ENCODE measurements at regions not wholly inside any gene's neighbourhood (a gene's known extent, or its start where the extent isn't known, plus 50 kb on each side); places are given as distances from the start of the nearest gene placed in this dataset.
"Not testable (repeated sequence)": the region's sequence is repeated elsewhere in the genome, so short reads cannot be mapped to it uniquely, and the experiment has no call there.

DNA sequence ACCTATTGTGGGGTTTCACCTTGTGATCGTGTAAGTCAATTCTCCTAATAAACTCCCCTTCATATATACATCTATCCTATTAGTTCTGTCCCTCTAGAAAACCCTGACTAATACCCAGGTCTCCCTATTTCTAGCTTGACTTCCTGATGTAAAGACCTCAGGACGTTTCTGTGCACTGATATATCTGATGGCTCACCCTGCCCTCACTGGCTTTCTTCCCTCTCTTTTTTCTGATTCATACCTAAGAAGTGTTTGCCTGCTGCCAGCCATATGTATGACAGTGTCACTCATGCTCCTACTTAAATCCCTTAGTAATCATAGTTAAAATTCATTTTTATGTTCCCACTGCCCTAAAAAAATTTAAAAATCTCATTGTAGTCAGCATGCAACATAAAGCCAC lies 124.8 kb upstream of the CCNG1 start:
- no peaks in the 10 kb centered on the region for H3F3A ChIP-seq (ENCODE audit: insufficient read depth, low read length)
- no peaks in the 10 kb centered on the region for H3K36me3 ChIP-seq (ENCODE audit: insufficient read depth, low read length)
- H3K4me1 ChIP-seq (ENCODE audit: insufficient read depth, low read length, severe bottlenecking), result no peaks in the 10 kb centered on the region
- H3K27ac ChIP-seq (ENCODE audit: low read depth, low read length, poor library complexity, severe bottlenecking), result no peak overlapping the region
- no peak overlapping the region for H2AFZ ChIP-seq (ENCODE audit: low read length)
- no peak overlapping the region for H3K4me2 ChIP-seq (ENCODE audit: low read length)
- H3K27me3 ChIP-seq (ENCODE audit: insufficient read depth, low read length), result no peaks in the 10 kb centered on the region
- no peaks in the 10 kb centered on the region for H3K9me2 ChIP-seq (ENCODE audit: low read depth, low read length)
- no peak overlapping the region for H3K4me3 ChIP-seq (ENCODE audit: low read depth, low read length, poor library complexity, severe bottlenecking)
- no peaks in the 10 kb centered on the region for H3K9me3 ChIP-seq (ENCODE audit: low read length)
- no peaks in the 10 kb centered on the region for H4K20me1 ChIP-seq (ENCODE audit: insufficient read depth, low read length)
- H3K79me2 ChIP-seq (ENCODE audit: insufficient read depth, low read length), result no peaks in the 10 kb centered on the region
- H3K9ac ChIP-seq (ENCODE audit: low read length), result no peak overlapping the region
- TF ChIP-seq, protein P1, sequence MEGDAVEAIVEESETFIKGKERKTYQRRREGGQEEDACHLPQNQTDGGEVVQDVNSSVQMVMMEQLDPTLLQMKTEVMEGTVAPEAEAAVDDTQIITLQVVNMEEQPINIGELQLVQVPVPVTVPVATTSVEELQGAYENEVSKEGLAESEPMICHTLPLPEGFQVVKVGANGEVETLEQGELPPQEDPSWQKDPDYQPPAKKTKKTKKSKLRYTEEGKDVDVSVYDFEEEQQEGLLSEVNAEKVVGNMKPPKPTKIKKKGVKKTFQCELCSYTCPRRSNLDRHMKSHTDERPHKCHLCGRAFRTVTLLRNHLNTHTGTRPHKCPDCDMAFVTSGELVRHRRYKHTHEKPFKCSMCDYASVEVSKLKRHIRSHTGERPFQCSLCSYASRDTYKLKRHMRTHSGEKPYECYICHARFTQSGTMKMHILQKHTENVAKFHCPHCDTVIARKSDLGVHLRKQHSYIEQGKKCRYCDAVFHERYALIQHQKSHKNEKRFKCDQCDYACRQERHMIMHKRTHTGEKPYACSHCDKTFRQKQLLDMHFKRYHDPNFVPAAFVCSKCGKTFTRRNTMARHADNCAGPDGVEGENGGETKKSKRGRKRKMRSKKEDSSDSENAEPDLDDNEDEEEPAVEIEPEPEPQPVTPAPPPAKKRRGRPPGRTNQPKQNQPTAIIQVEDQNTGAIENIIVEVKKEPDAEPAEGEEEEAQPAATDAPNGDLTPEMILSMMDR (IDR thresholded peaks at IDR 0.05; ENCODE audit: low read length), result no peak
- no peak for TF ChIP-seq EZH2 (IDR thresholded peaks at IDR 0.05; ENCODE audit: borderline replicate concordance, low read length)

GRCh38 chr5:163313049-163313448 lies 124.3 kb upstream of the CCNG1 start:
- not testable (repeated sequence) for H3K27me3 ChIP-seq (ENCODE audit: insufficient read depth, low read length); H4K20me1 ChIP-seq (ENCODE audit: insufficient read depth, low read length); H3K9me3 ChIP-seq (ENCODE audit: low read length); H3K36me3 ChIP-seq (ENCODE audit: insufficient read depth, low read length); H3K4me2 ChIP-seq (ENCODE audit: low read length); H3K9me2 ChIP-seq (ENCODE audit: low read depth, low read length); H2AFZ ChIP-seq (ENCODE audit: low read length); H3K27ac ChIP-seq (ENCODE audit: low read depth, low read length, poor library complexity, severe bottlenecking); H3K4me1 ChIP-seq (ENCODE audit: insufficient read depth, low read length, severe bottlenecking); H3F3A ChIP-seq (ENCODE audit: insufficient read depth, low read length); H3K9ac ChIP-seq (ENCODE audit: low read length); H3K4me3 ChIP-seq (ENCODE audit: low read depth, low read length, poor library complexity, severe bottlenecking); H3K79me2 ChIP-seq (ENCODE audit: insufficient read depth, low read length)

GRCh38 chr5:163316374-163316773 lies 121.0 kb upstream of the CCNG1 start:
- not testable (repeated sequence) for H3K27ac ChIP-seq (ENCODE audit: low read depth, low read length, poor library complexity, severe bottlenecking); H3K79me2 ChIP-seq (ENCODE audit: insufficient read depth, low read length); H3K4me1 ChIP-seq (ENCODE audit: insufficient read depth, low read length, severe bottlenecking); H3K9me2 ChIP-seq (ENCODE audit: low read depth, low read length); H3K4me3 ChIP-seq (ENCODE audit: low read depth, low read length, poor library complexity, severe bottlenecking); H3K9ac ChIP-seq (ENCODE audit: low read length); H3F3A ChIP-seq (ENCODE audit: insufficient read depth, low read length); H3K27me3 ChIP-seq (ENCODE audit: insufficient read depth, low read length); H3K9me3 ChIP-seq (ENCODE audit: low read length); H2AFZ ChIP-seq (ENCODE audit: low read length); H3K36me3 ChIP-seq (ENCODE audit: insufficient read depth, low read length); H4K20me1 ChIP-seq (ENCODE audit: insufficient read depth, low read length); H3K4me2 ChIP-seq (ENCODE audit: low read length)

- H4K20me1 ChIP-seq (ENCODE audit: insufficient read depth, low read length), result no peaks in the 10 kb centered on the region
- no peaks in the 10 kb centered on the region for H3K9me3 ChIP-seq (ENCODE audit: low read length)
- no peaks in the 10 kb centered on the region for H3K9me2 ChIP-seq (ENCODE audit: low read depth, low read length)
- H3K4me1 ChIP-seq (ENCODE audit: insufficient read depth, low read length, severe bottlenecking), result no peaks in the 10 kb centered on the region
- no peaks in the 10 kb centered on the region for H3K27me3 ChIP-seq (ENCODE audit: insufficient read depth, low read length)
- H2AFZ ChIP-seq (ENCODE audit: low read length), result no peak overlapping the region
- H3K4me2 ChIP-seq (ENCODE audit: low read length), result no peak overlapping the region
- H3F3A ChIP-seq (ENCODE audit: insufficient read depth, low read length), result no peaks in the 10 kb centered on the region
- no peaks in the 10 kb centered on the region for H3K36me3 ChIP-seq (ENCODE audit: insufficient read depth, low read length)
- no peak overlapping the region for H3K9ac ChIP-seq (ENCODE audit: low read length)
- H3K79me2 ChIP-seq (ENCODE audit: insufficient read depth, low read length), result no peaks in the 10 kb centered on the region
- H3K27ac ChIP-seq (ENCODE audit: low read depth, low read length, poor library complexity, severe bottlenecking), result no peak overlapping the region
- H3K4me3 ChIP-seq (ENCODE audit: low read depth, low read length, poor library complexity, severe bottlenecking), result no peak overlapping the region
- TF ChIP-seq EZH2 (IDR thresholded peaks at IDR 0.05; ENCODE audit: borderline replicate concordance, low read length), result no peak
- TF ChIP-seq, protein P1 (IDR thresholded peaks at IDR 0.05; ENCODE audit: low read length), result no peak
Observed at GRCh38 chr5:163318707-163319106, 118.7 kb upstream of the CCNG1 start.

Measured in OCI-LY1 (cell line).